Pancreas (tissue), 10 donors: ENCODE measurements at regions not wholly inside any gene's neighbourhood (a gene's known extent, or its start where the extent isn't known, plus 50 kb on each side); places are given as distances from the start of the nearest gene placed in this dataset.
"Not testable (repeated sequence)": the region's sequence is repeated elsewhere in the genome, so short reads cannot be mapped to it uniquely, and the experiment has no call there.

Experiments
- ATAC-seq, 4 donors: fragments of 200-7000 bp; cut with Tn5 transposase; one replicate each; pipeline versions ENCODE4 v1.8.0 to v1.9.1; 2020; ENCODE audit warnings: mild to moderate bottlenecking in 4 of 4, moderate library complexity in 4 of 4
- DNase-seq, 6 donors: peaks; one replicate each; pipeline ENCODE4 v3.0.0-alpha.2; 2020
- FAIRE-seq: peaks from 2 replicates; lab custom pipeline; 2012; peaks lifted over from hg19 to GRCh38; lab: Jason Lieb, UNC
- H3K27ac ChIP-seq, 4 donors: fragments of 200-600 bp; sonication (generic); 1 replicate in 3 of 4; 2 replicates in 1 of 4; pipeline versions ENCODE4 v1.5.0 to v1.8.0; 2020
- H3K27me3 ChIP-seq, 4 donors: fragments of 200-600 bp; one replicate each; pipeline ENCODE4 v1.8.0; 2021
- H3K36me3 ChIP-seq, 3 donors: fragments of 200-600 bp; sonication (generic) in 1 of 3; one replicate each; pipeline versions ENCODE4 v1.5.0 to v1.8.0; 2020 to 2021
- H3K4me1 ChIP-seq, 3 donors: fragments of 200-600 bp; one replicate each; pipeline ENCODE4 v1.8.0; 2021
- H3K4me3 ChIP-seq, 4 donors: fragments of 200-600 bp; sonication (generic) in 2 of 4; one replicate each; pipeline versions ENCODE4 v1.5.0 to v1.8.0; 2020 to 2021
- H3K9me3 ChIP-seq, 4 donors: fragments of 200-600 bp; one replicate each; pipeline ENCODE4 v1.8.0; 2021
- CTCF ChIP-seq, 4 donors: fragments of 200-600 bp; sonication (generic) in 3 of 4; IDR thresholded peaks; one replicate each; pipeline versions ENCODE4 v1.5.0 to v1.8.0; 2021; ENCODE audit warnings: antibody characterized with exemption in 4 of 4
- WGBS, 2 donors: extraction: QIAGEN DNeasy Blood & Tissue Kit; methylation state at CpG; one replicate each; pipeline ENCODE4 v1.1.7; 2013; 5-methylcytosine and 5-hydroxymethylcytosine counted together
- intact Hi-C, 3 donors: fragments of 100-400 bp; cut with DNase I; formaldehyde crosslinking; loops; one replicate each; pipeline versions ENCODE4 v1.11.1 to v1.14.2; 2022
- donor health status: healthy with polysubstance abuse.
- donor health status: DM: no; HTN: no; CAD: no; lungs with moderate emphysema.
- donor health status: DM: no; HTN: no; CAD: no.
- donor health status: control.
- donor health status: control.
- donor health status: Bipolar disorder and iron deficiency.
- donor health status: DM: yes; HTN: yes; CAD: no.
- donor health status: DM: no; HTN: no; CAD: no.
- donor health status: DM: no; HTN: no; CAD: no.
- donor health status: DM: yes; HTN: yes; CAD: no.

- no peak overlapping the region for H3K27ac ChIP-seq
- H3K36me3 ChIP-seq: no peaks in the 10 kb centered on the region
- ATAC-seq (no peak), DNase-seq (no peak), FAIRE-seq (no peak)
- H3K4me3 ChIP-seq: no peak overlapping the region
- intact Hi-C loops: no loop called here
- 70 to 88% methylated on average over 3 of the region's 3 CpGs for WGBS, 2 donors
- no peaks in the 10 kb centered on the region for H3K27me3 ChIP-seq
- TF ChIP-seq CTCF (IDR thresholded peaks at IDR 0.05): no peak
- H3K4me1 ChIP-seq: no peaks in the 10 kb centered on the region
- no peaks in the 10 kb centered on the region for H3K9me3 ChIP-seq
Measured at GRCh38 chrX:74187211-74187610, 116.8 kb upstream of the ZCCHC13 start.

- H3K4me3 ChIP-seq, intact Hi-C loops, H3K27me3 ChIP-seq, H3K9me3 ChIP-seq, H3K4me1 ChIP-seq, ATAC-seq, H3K36me3 ChIP-seq, H3K27ac ChIP-seq, FAIRE-seq, DNase-seq: not testable (repeated sequence)
- WGBS, 2 donors: 80 to 86% methylated on average over 4 of the region's 4 CpGs
Measured at GRCh38 chrX:74183047-74183446, 120.9 kb upstream of the ZCCHC13 start.

- H3K4me1 ChIP-seq, FAIRE-seq, H3K4me3 ChIP-seq, H3K36me3 ChIP-seq, H3K27ac ChIP-seq, H3K9me3 ChIP-seq, H3K27me3 ChIP-seq, DNase-seq, intact Hi-C loops, ATAC-seq: not testable (repeated sequence)
- 82 to 87% methylated on average over 6 of the region's 6 CpGs for WGBS, 2 donors
Measured at GRCh38 chrX:74181976-74182375, 122.0 kb upstream of the ZCCHC13 start.

- intact Hi-C loops: no loop called here
- FAIRE-seq (no peak), ATAC-seq (no peak), DNase-seq (no peak)
- Histone ChIP-seq H3K9me3 (no peaks in the 10 kb centered on the region), H3K27me3 (no peaks in the 10 kb centered on the region), H3K27ac (no peak overlapping the region), H3K4me1 (no peaks in the 10 kb centered on the region), H3K36me3 (no peaks in the 10 kb centered on the region), H3K4me3 (no peak overlapping the region)
- no peak for TF ChIP-seq CTCF (IDR thresholded peaks at IDR 0.05)
- 81 to 93% methylated on average over 8 of the region's 8 CpGs for WGBS, 2 donors
Measured at GRCh38 chrX:74180716-74181115, 123.3 kb upstream of the ZCCHC13 start.

GRCh38 chrX:74179990-74180389 is 124.0 kb upstream of the ZCCHC13 start:
- Histone ChIP-seq H3K36me3 (no peaks in the 10 kb centered on the region), H3K4me3 (no peak overlapping the region), H3K27ac (no peak overlapping the region), H3K4me1 (no peaks in the 10 kb centered on the region), H3K27me3 (no peaks in the 10 kb centered on the region), H3K9me3 (no peaks in the 10 kb centered on the region)
- no peak for FAIRE-seq
- intact Hi-C loops: no loop called here
- ATAC-seq: no peak
- no peak for DNase-seq
- 73 to 97% methylated on average over 3 of the region's 3 CpGs for WGBS, 2 donors
- TF ChIP-seq CTCF (IDR thresholded peaks at IDR 0.05): no peak

- intact Hi-C loops: no loop called here
- Histone ChIP-seq H3K4me1 (no peaks in the 10 kb centered on the region), H3K4me3 (no peak overlapping the region), H3K36me3 (no peaks in the 10 kb centered on the region), H3K27ac (no peak overlapping the region), H3K27me3 (no peaks in the 10 kb centered on the region), H3K9me3 (no peaks in the 10 kb centered on the region)
- 63 to 86% methylated on average over 4 of the region's 4 CpGs for WGBS, 2 donors
- no peak for TF ChIP-seq CTCF (IDR thresholded peaks at IDR 0.05)
- FAIRE-seq (no peak), ATAC-seq (no peak), DNase-seq (no peak)
Measured at GRCh38 chrX:74179499-74179898, 124.5 kb upstream of the ZCCHC13 start.
